Endothelial cell of umbilical vein (primary cell): ENCODE measurements at regions not wholly inside any gene's neighbourhood (a gene's known extent, or its start where the extent isn't known, plus 50 kb on each side); places are given as distances from the start of the nearest gene placed in this dataset.

ENCODE experiments used
- BruUV-seq: library from RNA; stranded (reverse); fragments of 400-500 nt; replicated peaks from 2 replicates; lab custom pipeline; 2021; lab: Mats Ljungman, UMichigan
- CTCF ChIA-PET: fragments of 300-600, 350-600 bp; sonication (Branson Sonifier 250); formaldehyde crosslinking; loops from one replicate; lab custom pipeline; 2021; ENCODE audit warnings: antibody characterized with exemption, inconsistent platforms; lab: Charles Lee
- POLR2A ChIA-PET: fragments of 300-600, 350-600 bp; sonication (Branson Sonifier 250); formaldehyde crosslinking; loops from one replicate; lab custom pipeline; 2021; ENCODE audit warnings: antibody characterized with exemption, inconsistent platforms; lab: Charles Lee
- DNase-seq: peaks from one replicate; pipeline ENCODE4 v3.0.0-alpha.2; 2011; ENCODE audit warnings: low read depth, low spot score
- FAIRE-seq: peaks from 2 replicates; lab custom pipeline; 2011; peaks lifted over from hg19 to GRCh38; lab: Jason Lieb, UNC
- H2AFZ ChIP-seq: 2 replicates; pipeline ENCODE4 v1.6.0; 2012; ENCODE audit warnings: low read depth, low read length, control low read depth, inconsistent platforms
- H3K27ac ChIP-seq: 2 replicates; pipeline ENCODE4 v1.5.1; 2011; ENCODE audit warnings: low read depth, mild to moderate bottlenecking, control low read depth, low read length, moderate library complexity; ENCODE audit not compliant: insufficient read depth
- H3K27me3 ChIP-seq, 2 experiments: 2 replicates each; pipeline versions ENCODE4 v1.6.0 to v1.6.1; 2011; ENCODE audit warnings: low read length in 2 of 2, mixed read lengths in 1 of 2; ENCODE audit not compliant: control insufficient read depth in 2 of 2, insufficient read depth in 2 of 2
- H3K36me3 ChIP-seq, 2 experiments: 2 replicates in 1 of 2; 3 replicates in 1 of 2; pipeline ENCODE4 v1.5.1; 2011; ENCODE audit warnings: low read length in 2 of 2, mild to moderate bottlenecking in 1 of 2, moderate library complexity in 1 of 2; ENCODE audit not compliant: control insufficient read depth in 2 of 2, insufficient read depth in 2 of 2; ENCODE audit errors: extremely low read depth in 1 of 2
- H3K4me1 ChIP-seq: 3 replicates; pipeline ENCODE4 v1.5.1; 2011; ENCODE audit warnings: mild to moderate bottlenecking, low read length; ENCODE audit not compliant: control insufficient read depth, insufficient read depth; ENCODE audit errors: extremely low read depth
- H3K4me2 ChIP-seq: 2 replicates; pipeline ENCODE4 v1.6.1; 2011; ENCODE audit warnings: low read length, control low read depth, mixed read lengths; ENCODE audit not compliant: insufficient read depth
- H3K4me3 ChIP-seq, 3 experiments: fragments of 200-600 bp in 1 of 3; sonication (generic), shearing (Covaris generic) in 1 of 3; replicated peaks in 1 of 3; 2 replicates each; pipeline ENCODE4 v1.5.1; 2011 to 2016; ENCODE audit warnings: control low read depth in 3 of 3, low read length in 3 of 3, mild to moderate bottlenecking in 2 of 3, inconsistent platforms in 1 of 3, low read depth in 1 of 3, moderate library complexity in 1 of 3; ENCODE audit not compliant: insufficient read depth in 1 of 3
- H3K79me2 ChIP-seq: 2 replicates; pipeline ENCODE4 v1.6.0; 2012; ENCODE audit warnings: low read length, inconsistent platforms; ENCODE audit not compliant: control insufficient read depth, insufficient read depth
- H3K9ac ChIP-seq: replicated peaks from 2 replicates; pipeline ENCODE3; 2011; ENCODE audit warnings: low read length, control low read depth; ENCODE audit not compliant: insufficient read depth; ENCODE audit errors: extremely low read depth
- H3K9me1 ChIP-seq: replicated peaks from 3 replicates; pipeline ENCODE4 v1.6.0; 2011; ENCODE audit warnings: mild to moderate bottlenecking, low read length; ENCODE audit not compliant: control insufficient read depth, insufficient read depth; ENCODE audit errors: extremely low read depth
- H3K9me3 ChIP-seq: replicated peaks from 2 replicates; pipeline ENCODE4 v1.5.1; 2012; ENCODE audit warnings: low read length, inconsistent platforms; ENCODE audit not compliant: control insufficient read depth, insufficient read depth
- H4K20me1 ChIP-seq: replicated peaks from 2 replicates; pipeline ENCODE3; 2011; ENCODE audit warnings: mild to moderate bottlenecking, low read length; ENCODE audit not compliant: control insufficient read depth, insufficient read depth; ENCODE audit errors: extremely low read depth
- EZH2 ChIP-seq: IDR thresholded peaks from 2 replicates; pipeline ENCODE4 v1.6.1; 2012; ENCODE audit warnings: borderline replicate concordance, low read depth, mild to moderate bottlenecking, moderate library complexity, low read length, inconsistent platforms; ENCODE audit not compliant: severe bottlenecking
- FOS ChIP-seq: IDR thresholded peaks from 2 replicates; pipeline ENCODE4 v1.6.1; 2011; ENCODE audit warnings: mild to moderate bottlenecking, low read length, moderate library complexity, borderline replicate concordance; ENCODE audit not compliant: insufficient read depth
- GATA2 ChIP-seq: IDR thresholded peaks from 2 replicates; pipeline ENCODE4 v1.7.0; 2011; ENCODE audit warnings: low read depth, mild to moderate bottlenecking, moderate library complexity, mixed read lengths, low read length; ENCODE audit not compliant: insufficient read length, insufficient read depth
- JUN ChIP-seq: IDR thresholded peaks from 2 replicates; pipeline ENCODE4 v1.6.1; 2011; ENCODE audit warnings: borderline replicate concordance, low read depth; ENCODE audit not compliant: insufficient read length, insufficient read depth
- MAX ChIP-seq: IDR thresholded peaks from 2 replicates; pipeline ENCODE4 v1.6.1; 2011; ENCODE audit not compliant: insufficient read depth, insufficient read length
- MYC ChIP-seq: IDR thresholded peaks from one replicate; pipeline ENCODE4 v1.6.1; 2011; ENCODE audit warnings: mild to moderate bottlenecking, low read depth, low read length
- POLR2A ChIP-seq: IDR thresholded peaks from 2 replicates; pipeline ENCODE4 v1.6.1; 2012; ENCODE audit warnings: low read depth, mild to moderate bottlenecking, control low read depth, low read length
- POLR2AphosphoS5 ChIP-seq: IDR thresholded peaks from 2 replicates; pipeline ENCODE4 v1.6.1; 2012; ENCODE audit warnings: low read depth, mild to moderate bottlenecking, control low read depth, low read length, moderate library complexity; ENCODE audit not compliant: insufficient read depth
- dilution Hi-C: fragments of 300-500 bp; cut with MboI; formaldehyde crosslinking; loops from one replicate; pipeline ENCODE4 v1.15.0; 2019; ENCODE audit warnings: low sequenced_read_pairs; ENCODE audit not compliant: extremely low pct_ligation_motif_present
- intact Hi-C: fragments of 100-400 bp; cut with micrococcal nuclease; formaldehyde crosslinking; loops from one replicate; pipeline ENCODE4 v1.10.0; 2022
- TF ChIP-seq, protein P1 (sequence below), 2 donors: IDR thresholded peaks; 1 replicate in 1 of 2; 2 replicates in 1 of 2; pipeline ENCODE4 v1.5.1; 2011; ENCODE audit warnings: low read length in 2 of 2, mild to moderate bottlenecking in 2 of 2, moderate library complexity in 2 of 2, control low read depth in 1 of 2, inconsistent platforms in 1 of 2, low read depth in 1 of 2; ENCODE audit not compliant: insufficient read depth in 1 of 2; ENCODE audit errors: extremely low read depth in 1 of 2

GRCh38 chr2:78541451-78542267, 483.8 kb upstream of the REG3G start:
- Histone ChIP-seq H3K4me3 (no peak overlapping the region), H3K27me3 (no peaks in the 10 kb centered on the region), H3K9me3 (peaks cover 2% of the 10 kb centered on the region), H2AFZ (no peak overlapping the region), H3K4me2 (no peak overlapping the region), H3K9me1 (no peaks in the 10 kb centered on the region), H3K79me2 (no peaks in the 10 kb centered on the region), H3K4me1 (no peaks in the 10 kb centered on the region), H3K9ac (no peak overlapping the region), H4K20me1 (no peaks in the 10 kb centered on the region), H3K36me3 (no peaks in the 10 kb centered on the region), H3K27ac (no peak overlapping the region)
- intact Hi-C loops (no loop called here), dilution Hi-C loops (no loop called here)
- TF ChIP-seq POLR2A (no peak), MYC (no peak), GATA2 (no peak), MAX (no peak), EZH2 (no peak), FOS (no peak), JUN (no peak), POLR2AphosphoS5 (no peak)
- TF ChIP-seq, protein P1, sequence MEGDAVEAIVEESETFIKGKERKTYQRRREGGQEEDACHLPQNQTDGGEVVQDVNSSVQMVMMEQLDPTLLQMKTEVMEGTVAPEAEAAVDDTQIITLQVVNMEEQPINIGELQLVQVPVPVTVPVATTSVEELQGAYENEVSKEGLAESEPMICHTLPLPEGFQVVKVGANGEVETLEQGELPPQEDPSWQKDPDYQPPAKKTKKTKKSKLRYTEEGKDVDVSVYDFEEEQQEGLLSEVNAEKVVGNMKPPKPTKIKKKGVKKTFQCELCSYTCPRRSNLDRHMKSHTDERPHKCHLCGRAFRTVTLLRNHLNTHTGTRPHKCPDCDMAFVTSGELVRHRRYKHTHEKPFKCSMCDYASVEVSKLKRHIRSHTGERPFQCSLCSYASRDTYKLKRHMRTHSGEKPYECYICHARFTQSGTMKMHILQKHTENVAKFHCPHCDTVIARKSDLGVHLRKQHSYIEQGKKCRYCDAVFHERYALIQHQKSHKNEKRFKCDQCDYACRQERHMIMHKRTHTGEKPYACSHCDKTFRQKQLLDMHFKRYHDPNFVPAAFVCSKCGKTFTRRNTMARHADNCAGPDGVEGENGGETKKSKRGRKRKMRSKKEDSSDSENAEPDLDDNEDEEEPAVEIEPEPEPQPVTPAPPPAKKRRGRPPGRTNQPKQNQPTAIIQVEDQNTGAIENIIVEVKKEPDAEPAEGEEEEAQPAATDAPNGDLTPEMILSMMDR (IDR thresholded peaks at IDR 0.05; ENCODE audit: extremely low read depth in 1 of 2, insufficient read depth in 1 of 2, low read depth in 1 of 2, low read length in 2 of 2), result no peak
- DNase-seq (no peak), FAIRE-seq (no peak)
- no TSS peak for BruUV-seq
- ChIA-PET POLR2A (no interaction called here), CTCF (no interaction called here)
